ENCODE measurements at regions not wholly inside any gene's neighbourhood (a gene's known extent, or its start where the extent isn't known, plus 50 kb on each side); places are given as distances from the start of the nearest gene placed in this dataset.
"Not testable (repeated sequence)": the region's sequence is repeated elsewhere in the genome, so short reads cannot be mapped to it uniquely, and the experiment has no call there.

- no peaks in the 10 kb centered on the region for H3K27me3 Mint-ChIP-seq
- DNase-seq (no peak), ATAC-seq (ENCODE audit: low read depth in 2 of 2) (no peak)
- no peaks in the 10 kb centered on the region for H3K36me3 Mint-ChIP-seq
- no peak overlapping the region for H3K27ac Mint-ChIP-seq
- H3K4me3 Mint-ChIP-seq, result no peak overlapping the region
- H3K4me1 Mint-ChIP-seq, result no peaks in the 10 kb centered on the region
- peaks cover 0 to 4% (median 0%) of the 10 kb centered on the region in 7 donors for H3K9me3 Mint-ChIP-seq
These were observed 570.1 kb upstream of the SYT4 start for GRCh38 chr18:43847164-43848091.

GRCh38 chr18:43849831-43850230 lies 572.5 kb upstream of the SYT4 start:
- H3K36me3 Mint-ChIP-seq; H3K4me3 Mint-ChIP-seq; H3K4me1 Mint-ChIP-seq; H3K27me3 Mint-ChIP-seq; H3K9me3 Mint-ChIP-seq; DNase-seq; ATAC-seq (ENCODE audit: low read depth in 2 of 2); H3K27ac Mint-ChIP-seq: not testable (repeated sequence)

GRCh38 chr18:43855376-43855775 lies 578.1 kb upstream of the SYT4 start:
- Mint-ChIP-seq H3K4me1 (no peaks in the 10 kb centered on the region), H3K9me3 (peaks cover 0 to 3% (median 0%) of the 10 kb centered on the region in 7 donors), H3K27me3 (no peaks in the 10 kb centered on the region), H3K36me3 (no peaks in the 10 kb centered on the region), H3K4me3 (no peak overlapping the region), H3K27ac (peak overlapping the region in 1 of 6 donors; percentile 65)
- DNase-seq (no peak), ATAC-seq (ENCODE audit: low read depth in 2 of 2) (no peak)

GRCh38 chr18:43863180-43863579 lies 585.9 kb upstream of the SYT4 start:
- Mint-ChIP-seq H3K4me3 (no peak overlapping the region), H3K27ac (no peak overlapping the region), H3K9me3 (peaks cover 0 to 2% (median 0%) of the 10 kb centered on the region in 7 donors), H3K4me1 (no peaks in the 10 kb centered on the region), H3K27me3 (no peaks in the 10 kb centered on the region), H3K36me3 (no peaks in the 10 kb centered on the region)
- ATAC-seq (ENCODE audit: low read depth in 2 of 2) (no peak), DNase-seq (no peak)

- H3K4me1 Mint-ChIP-seq, result no peaks in the 10 kb centered on the region
- no peaks in the 10 kb centered on the region for H3K27me3 Mint-ChIP-seq
- no peak for ATAC-seq (ENCODE audit: low read depth in 2 of 2)
These were observed 589.4 kb upstream of the SYT4 start for GRCh38 chr18:43866696-43867095.

GRCh38 chr18:43868497-43868995 lies 591.3 kb upstream of the SYT4 start:
- DNase-seq (no peak), ATAC-seq (ENCODE audit: low read depth in 2 of 2) (no peak)
- Mint-ChIP-seq H3K36me3 (no peaks in the 10 kb centered on the region), H3K9me3 (peaks cover 0 to 8% (median 1%) of the 10 kb centered on the region in 7 donors), H3K4me3 (no peak overlapping the region), H3K27ac (no peak overlapping the region), H3K4me1 (no peaks in the 10 kb centered on the region), H3K27me3 (no peaks in the 10 kb centered on the region)

More at GRCh38 chr18:43866696-43867095, 589.4 kb upstream of the SYT4 start:
- H3K9me3 Mint-ChIP-seq, result peaks cover 0 to 8% (median 1%) of the 10 kb centered on the region in 7 donors
- DNase-seq, result no peak
- no peak overlapping the region for H3K27ac Mint-ChIP-seq
- H3K36me3 Mint-ChIP-seq, result no peaks in the 10 kb centered on the region
- no peak overlapping the region for H3K4me3 Mint-ChIP-seq

GRCh38 chr18:43869451-43870008 lies 592.2 kb upstream of the SYT4 start:
- no peaks in the 10 kb centered on the region for H3K27me3 Mint-ChIP-seq
- H3K4me1 Mint-ChIP-seq, result no peaks in the 10 kb centered on the region
- H3K4me3 Mint-ChIP-seq, result no peak overlapping the region
- no peaks in the 10 kb centered on the region for H3K36me3 Mint-ChIP-seq
- H3K9me3 Mint-ChIP-seq, result peaks cover 0 to 8% (median 1%) of the 10 kb centered on the region in 7 donors
- ATAC-seq (ENCODE audit: low read depth in 2 of 2) (no peak), DNase-seq (no peak)
- no peak overlapping the region for H3K27ac Mint-ChIP-seq

GRCh38 chr18:43870626-43871025 lies 593.3 kb upstream of the SYT4 start:
- DNase-seq (no peak), ATAC-seq (ENCODE audit: low read depth in 2 of 2) (no peak)
- Mint-ChIP-seq H3K27ac (no peak overlapping the region), H3K9me3 (peaks cover 0 to 8% (median 1%) of the 10 kb centered on the region in 7 donors), H3K36me3 (no peaks in the 10 kb centered on the region), H3K4me3 (no peak overlapping the region), H3K4me1 (no peaks in the 10 kb centered on the region), H3K27me3 (no peaks in the 10 kb centered on the region)

GRCh38 chr18:43875511-43875910 lies 598.2 kb upstream of the SYT4 start:
- Mint-ChIP-seq H3K9me3 (peaks cover 0 to 8% (median 2%) of the 10 kb centered on the region in 7 donors), H3K27me3 (no peaks in the 10 kb centered on the region), H3K36me3 (no peaks in the 10 kb centered on the region), H3K4me1 (no peaks in the 10 kb centered on the region), H3K27ac (no peak overlapping the region), H3K4me3 (no peak overlapping the region)
- ATAC-seq (ENCODE audit: low read depth in 2 of 2) (no peak), DNase-seq (no peak)

- no peak overlapping the region for H3K27ac Mint-ChIP-seq
- ATAC-seq (ENCODE audit: low read depth in 2 of 2), result no peak
- no peaks in the 10 kb centered on the region for H3K36me3 Mint-ChIP-seq
- no peaks in the 10 kb centered on the region for H3K27me3 Mint-ChIP-seq
- no peak for DNase-seq
- peaks cover 0 to 6% (median 2%) of the 10 kb centered on the region in 7 donors for H3K9me3 Mint-ChIP-seq
- no peaks in the 10 kb centered on the region for H3K4me1 Mint-ChIP-seq
- no peak overlapping the region for H3K4me3 Mint-ChIP-seq
These were observed 599.0 kb upstream of the SYT4 start for GRCh38 chr18:43876286-43876685.

- no peaks in the 10 kb centered on the region for H3K4me1 Mint-ChIP-seq
- DNase-seq (no peak), ATAC-seq (ENCODE audit: low read depth in 2 of 2) (no peak)
- no peak overlapping the region for H3K27ac Mint-ChIP-seq
- H3K9me3 Mint-ChIP-seq, result peaks cover 0 to 6% (median 0%) of the 10 kb centered on the region in 7 donors
- H3K36me3 Mint-ChIP-seq, result no peaks in the 10 kb centered on the region
- H3K4me3 Mint-ChIP-seq, result peak overlapping the region in 1 of 8 donors; percentile 48
- no peaks in the 10 kb centered on the region for H3K27me3 Mint-ChIP-seq
These were observed 599.5 kb upstream of the SYT4 start for GRCh38 chr18:43876748-43877147.

- ATAC-seq (ENCODE audit: low read depth in 2 of 2) (no peak), DNase-seq (no peak)
- Mint-ChIP-seq H3K27ac (no peak overlapping the region), H3K27me3 (no peaks in the 10 kb centered on the region), H3K9me3 (peaks cover 0 to 6% (median 0%) of the 10 kb centered on the region in 7 donors), H3K36me3 (no peaks in the 10 kb centered on the region), H3K4me3 (no peak overlapping the region), H3K4me1 (no peaks in the 10 kb centered on the region)
These were observed 600.5 kb upstream of the SYT4 start for GRCh38 chr18:43877616-43878321.

- Mint-ChIP-seq H3K9me3 (peaks cover 0 to 6% (median 0%) of the 10 kb centered on the region in 7 donors), H3K4me3 (no peak overlapping the region), H3K27ac (no peak overlapping the region), H3K4me1 (no peaks in the 10 kb centered on the region), H3K36me3 (no peaks in the 10 kb centered on the region), H3K27me3 (no peaks in the 10 kb centered on the region)
- no peak for ATAC-seq (ENCODE audit: low read depth in 2 of 2)
- DNase-seq, result no peak
These were observed 602.1 kb upstream of the SYT4 start for GRCh38 chr18:43879415-43879814.

Data from naive B cell (primary cell).